ENCODE measurements at regions not wholly inside any gene's neighbourhood (a gene's known extent, or its start where the extent isn't known, plus 50 kb on each side); places are given as distances from the start of the nearest gene placed in this dataset.

GRCh38 chr10:35911954-35912353 lies 269.9 kb upstream of the FZD8 start:
- Histone ChIP-seq H3K27ac (no peak overlapping the region), H3K4me1 (no peaks in the 10 kb centered on the region), H3K36me3 (replicated peaks in 1 of 2; ENCODE audit: insufficient read depth in 1 of 2, low read depth in 2 of 2) (no peaks in the 10 kb centered on the region), H3K9me3 (no peaks in the 10 kb centered on the region), H3K4me3 (no peak overlapping the region), H3K27me3 (no peaks in the 10 kb centered on the region)
- WGBS, 2 donors: 71 to 73% methylated on average over 2 of the region's 2 CpGs
- TF ChIP-seq POLR2A (IDR thresholded peaks at IDR 0.05) (no peak), CTCF (IDR thresholded peaks at IDR 0.05) (no peak)
- no peak for DNase-seq
- ATAC-seq: no peak
- intact Hi-C loops (cut with DNase I): no loop called here

- ATAC-seq (no peak), DNase-seq (no peak)
- Histone ChIP-seq H3K4me1 (no peaks in the 10 kb centered on the region), H3K4me3 (no peak overlapping the region), H3K27ac (no peak overlapping the region), H3K36me3 (replicated peaks in 1 of 2; ENCODE audit: insufficient read depth in 1 of 2, low read depth in 2 of 2) (no peaks in the 10 kb centered on the region), H3K9me3 (no peaks in the 10 kb centered on the region), H3K27me3 (no peaks in the 10 kb centered on the region)
- intact Hi-C loops (cut with DNase I): no loop called here
- 62 to 64% methylated on average over 3 of the region's 3 CpGs for WGBS, 2 donors
- TF ChIP-seq POLR2A (IDR thresholded peaks at IDR 0.05) (no peak), CTCF (IDR thresholded peaks at IDR 0.05) (no peak)
Measured at GRCh38 chr10:35911233-35911632, 269.1 kb upstream of the FZD8 start.

- intact Hi-C loops (cut with DNase I): no loop called here
- H3K36me3 ChIP-seq (replicated peaks in 1 of 2; ENCODE audit: insufficient read depth in 1 of 2, low read depth in 2 of 2): no peaks in the 10 kb centered on the region
- no peak overlapping the region for H3K4me3 ChIP-seq
- no peaks in the 10 kb centered on the region for H3K9me3 ChIP-seq
- WGBS, 2 donors: 36 to 42% methylated on average over 3 of the region's 3 CpGs
- H3K27me3 ChIP-seq: no peaks in the 10 kb centered on the region
- no peak for DNase-seq
- H3K4me1 ChIP-seq: no peaks in the 10 kb centered on the region
- ATAC-seq: no peak
- no peak overlapping the region for H3K27ac ChIP-seq
- TF ChIP-seq POLR2A (IDR thresholded peaks at IDR 0.05): no peak
- TF ChIP-seq CTCF (IDR thresholded peaks at IDR 0.05): no peak
Measured at GRCh38 chr10:35910234-35910633, 268.1 kb upstream of the FZD8 start.

- Histone ChIP-seq H3K36me3 (replicated peaks in 1 of 2; ENCODE audit: insufficient read depth in 1 of 2, low read depth in 2 of 2) (no peaks in the 10 kb centered on the region), H3K27ac (no peak overlapping the region), H3K27me3 (no peaks in the 10 kb centered on the region), H3K4me1 (no peaks in the 10 kb centered on the region), H3K9me3 (no peaks in the 10 kb centered on the region), H3K4me3 (no peak overlapping the region)
- ATAC-seq: no peak
- 72 to 74% methylated on average over 12 of the region's 12 CpGs for WGBS, 2 donors
- TF ChIP-seq CTCF (IDR thresholded peaks at IDR 0.05) (no peak), POLR2A (IDR thresholded peaks at IDR 0.05) (no peak)
- DNase-seq: no peak
- intact Hi-C loops (cut with DNase I): no loop called here
Measured at GRCh38 chr10:35909121-35909720, 267.1 kb upstream of the FZD8 start.

GRCh38 chr10:35908451-35908850 lies 266.4 kb upstream of the FZD8 start:
- Histone ChIP-seq H3K4me3 (no peak overlapping the region), H3K4me1 (no peaks in the 10 kb centered on the region), H3K36me3 (replicated peaks in 1 of 2; ENCODE audit: insufficient read depth in 1 of 2, low read depth in 2 of 2) (no peaks in the 10 kb centered on the region), H3K27ac (no peak overlapping the region), H3K9me3 (no peaks in the 10 kb centered on the region), H3K27me3 (no peaks in the 10 kb centered on the region)
- ATAC-seq: no peak
- no peak for DNase-seq
- intact Hi-C loops (cut with DNase I): no loop called here
- no peak for TF ChIP-seq POLR2A (IDR thresholded peaks at IDR 0.05)
- TF ChIP-seq CTCF (IDR thresholded peaks at IDR 0.05): no peak
- WGBS, 2 donors: 80 to 88% methylated on average over 2 of the region's 2 CpGs
